ENCODE measurements at regions not wholly inside any gene's neighbourhood (a gene's known extent, or its start where the extent isn't known, plus 50 kb on each side); places are given as distances from the start of the nearest gene placed in this dataset.
"Not testable (repeated sequence)": the region's sequence is repeated elsewhere in the genome, so short reads cannot be mapped to it uniquely, and the experiment has no call there.

DNA sequence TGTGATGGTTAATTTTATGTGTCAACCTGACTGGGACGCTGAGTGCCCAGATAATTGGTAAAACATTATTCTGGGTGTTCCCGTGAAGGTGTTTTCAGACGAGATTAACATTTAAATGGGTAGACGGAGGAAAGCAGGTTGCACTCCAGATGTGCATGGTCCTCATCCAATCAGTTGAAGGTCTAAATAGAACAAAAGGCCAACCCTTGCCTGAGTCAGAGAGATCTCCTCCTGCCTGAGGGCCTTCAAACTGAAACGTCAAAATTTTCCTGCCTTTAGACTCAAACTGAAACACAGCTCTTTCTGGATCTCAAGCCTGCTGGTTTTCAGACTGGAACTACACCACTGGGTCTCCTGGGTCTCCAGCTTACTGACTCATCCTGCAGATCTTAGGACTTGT lies 73.5 kb downstream of the NPIPA8 start:
- H3K27ac ChIP-seq (ENCODE audit: low read length); H3K4me3 ChIP-seq (ENCODE audit: low read length); ATAC-seq; H3K9me3 ChIP-seq (ENCODE audit: control insufficient read depth, low read length); intact Hi-C loops (cut with DNase I); H3K4me1 ChIP-seq (ENCODE audit: control insufficient read depth, insufficient read depth, low read length); H3K27me3 ChIP-seq (ENCODE audit: control insufficient read depth, insufficient read depth); DNase-seq: not testable (repeated sequence)
- WGBS, result no CpG with 5 or more reads among the region's 5 CpGs

DNA sequence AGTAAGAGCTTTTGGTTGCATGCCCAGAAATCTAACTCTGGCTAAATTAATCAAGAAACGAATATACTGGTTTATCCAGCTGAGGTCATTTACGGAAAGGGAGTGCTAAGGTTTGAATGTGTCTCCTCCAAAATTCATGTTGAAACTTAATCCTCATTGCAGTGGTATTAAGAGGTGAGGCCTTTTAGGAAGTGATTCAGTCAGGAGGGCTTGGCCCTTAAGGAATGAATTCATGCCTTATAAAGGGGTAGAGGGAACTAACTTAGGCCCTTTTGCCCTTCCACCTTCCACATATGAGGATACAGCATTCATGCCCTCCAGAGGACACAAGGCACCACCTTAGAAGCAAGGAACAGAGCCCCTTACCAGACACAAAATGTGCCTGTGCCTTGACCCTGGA lies 74.7 kb downstream of the NPIPA8 start:
- H3K27me3 ChIP-seq (ENCODE audit: control insufficient read depth, insufficient read depth); DNase-seq; ATAC-seq; H3K9me3 ChIP-seq (ENCODE audit: control insufficient read depth, low read length); H3K4me1 ChIP-seq (ENCODE audit: control insufficient read depth, insufficient read depth, low read length); H3K4me3 ChIP-seq (ENCODE audit: low read length); intact Hi-C loops (cut with DNase I); H3K27ac ChIP-seq (ENCODE audit: low read length): not testable (repeated sequence)
- no CpG with 5 or more reads among the region's 2 CpGs for WGBS

DNA sequence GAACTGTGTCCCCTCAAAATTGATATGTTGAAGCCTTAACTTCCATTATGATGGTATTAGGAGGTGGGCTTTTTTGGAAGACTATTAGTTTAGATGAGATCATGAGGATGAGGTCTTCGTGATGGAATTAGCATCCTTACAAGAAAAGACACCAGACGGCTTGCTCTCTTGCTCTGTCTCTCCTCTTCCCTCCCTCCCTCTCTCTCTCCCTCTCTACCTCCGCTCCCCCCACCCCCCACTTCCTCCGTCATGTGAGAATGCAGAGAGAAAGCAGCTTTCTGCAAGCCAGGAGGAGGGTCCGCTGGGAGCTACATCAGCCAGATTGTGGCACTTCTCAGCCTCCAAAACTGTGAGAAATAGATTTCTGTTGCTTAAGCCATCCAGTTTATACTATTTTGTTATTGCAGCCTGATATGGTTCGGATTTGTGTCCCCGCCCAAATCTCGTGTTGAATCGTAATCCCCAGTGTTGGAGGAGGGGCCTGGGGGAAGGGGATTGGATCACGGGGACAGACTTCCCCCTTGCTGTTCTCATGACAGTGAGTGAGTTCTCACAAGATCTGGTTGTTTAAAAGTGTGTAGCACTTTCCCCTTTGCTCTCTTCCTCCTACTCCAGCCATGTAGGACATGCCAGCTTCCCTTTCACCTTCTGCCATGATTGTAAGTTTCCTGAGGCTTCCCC lies 76.9 kb downstream of the NPIPA8 start:
- intact Hi-C loops (cut with DNase I); DNase-seq; ATAC-seq; H3K4me3 ChIP-seq (ENCODE audit: low read length); H3K27me3 ChIP-seq (ENCODE audit: control insufficient read depth, insufficient read depth); H3K9me3 ChIP-seq (ENCODE audit: control insufficient read depth, low read length); H3K4me1 ChIP-seq (ENCODE audit: control insufficient read depth, insufficient read depth, low read length); H3K27ac ChIP-seq (ENCODE audit: low read length): not testable (repeated sequence)
- no CpG with 5 or more reads among the region's 10 CpGs for WGBS

DNA sequence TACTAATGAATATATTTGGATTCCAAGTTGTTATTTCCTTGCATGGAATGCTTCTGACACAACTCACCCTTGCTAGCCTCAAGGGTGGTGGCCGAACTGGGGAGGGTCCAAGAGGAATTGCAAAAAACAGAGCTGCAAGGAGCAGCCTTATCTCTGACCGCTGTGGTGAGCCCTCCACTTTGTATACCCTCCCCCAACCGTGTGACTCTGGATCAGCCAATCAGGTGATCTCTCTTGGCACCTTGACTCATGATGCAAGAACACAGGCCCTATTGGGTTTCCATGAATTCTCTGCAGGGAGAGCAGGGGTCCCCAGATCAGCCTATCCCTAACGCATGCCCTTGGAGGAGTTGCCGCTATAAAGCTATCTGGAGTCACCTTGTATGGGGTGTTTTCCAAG lies 83.6 kb downstream of the NPIPA8 start:
- not testable (repeated sequence) for H3K4me3 ChIP-seq (ENCODE audit: low read length); DNase-seq
- WGBS, result no CpG with 5 or more reads among the region's 5 CpGs

DNA sequence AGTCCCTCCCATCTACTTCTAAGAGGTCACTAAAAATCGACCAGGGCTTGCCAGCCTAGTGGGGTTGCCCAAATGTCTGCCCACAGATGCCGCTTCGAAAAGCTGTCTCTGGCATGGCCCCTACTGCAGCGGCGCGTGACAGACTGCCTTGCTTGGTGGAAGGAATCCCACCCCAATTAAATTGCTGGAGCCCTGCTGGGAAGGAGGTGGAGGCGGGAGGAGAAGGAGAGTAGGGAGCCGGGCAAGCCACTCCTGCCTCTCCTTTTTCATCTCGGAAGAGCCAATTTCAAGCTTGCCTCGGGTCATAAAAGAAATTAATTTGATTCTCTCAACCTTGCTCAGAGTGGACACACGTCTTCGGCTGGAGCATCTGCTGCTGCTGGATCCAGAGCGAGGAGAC lies 106.0 kb downstream of the NPIPA8 start:
- 39% methylated on average over 7 of the region's 13 CpGs for WGBS
- H3K4me1 ChIP-seq (ENCODE audit: control insufficient read depth, insufficient read depth, low read length); H3K27ac ChIP-seq (ENCODE audit: low read length); H3K9me3 ChIP-seq (ENCODE audit: control insufficient read depth, low read length); intact Hi-C loops (cut with DNase I); DNase-seq; H3K27me3 ChIP-seq (ENCODE audit: control insufficient read depth, insufficient read depth); ATAC-seq; H3K4me3 ChIP-seq (ENCODE audit: low read length): not testable (repeated sequence)

More for the DNA sequence above, 83.6 kb downstream of the NPIPA8 start:
- H3K27me3 ChIP-seq (ENCODE audit: control insufficient read depth, insufficient read depth); H3K27ac ChIP-seq (ENCODE audit: low read length); H3K9me3 ChIP-seq (ENCODE audit: control insufficient read depth, low read length); intact Hi-C loops (cut with DNase I); H3K4me1 ChIP-seq (ENCODE audit: control insufficient read depth, insufficient read depth, low read length); ATAC-seq: not testable (repeated sequence)

DNA sequence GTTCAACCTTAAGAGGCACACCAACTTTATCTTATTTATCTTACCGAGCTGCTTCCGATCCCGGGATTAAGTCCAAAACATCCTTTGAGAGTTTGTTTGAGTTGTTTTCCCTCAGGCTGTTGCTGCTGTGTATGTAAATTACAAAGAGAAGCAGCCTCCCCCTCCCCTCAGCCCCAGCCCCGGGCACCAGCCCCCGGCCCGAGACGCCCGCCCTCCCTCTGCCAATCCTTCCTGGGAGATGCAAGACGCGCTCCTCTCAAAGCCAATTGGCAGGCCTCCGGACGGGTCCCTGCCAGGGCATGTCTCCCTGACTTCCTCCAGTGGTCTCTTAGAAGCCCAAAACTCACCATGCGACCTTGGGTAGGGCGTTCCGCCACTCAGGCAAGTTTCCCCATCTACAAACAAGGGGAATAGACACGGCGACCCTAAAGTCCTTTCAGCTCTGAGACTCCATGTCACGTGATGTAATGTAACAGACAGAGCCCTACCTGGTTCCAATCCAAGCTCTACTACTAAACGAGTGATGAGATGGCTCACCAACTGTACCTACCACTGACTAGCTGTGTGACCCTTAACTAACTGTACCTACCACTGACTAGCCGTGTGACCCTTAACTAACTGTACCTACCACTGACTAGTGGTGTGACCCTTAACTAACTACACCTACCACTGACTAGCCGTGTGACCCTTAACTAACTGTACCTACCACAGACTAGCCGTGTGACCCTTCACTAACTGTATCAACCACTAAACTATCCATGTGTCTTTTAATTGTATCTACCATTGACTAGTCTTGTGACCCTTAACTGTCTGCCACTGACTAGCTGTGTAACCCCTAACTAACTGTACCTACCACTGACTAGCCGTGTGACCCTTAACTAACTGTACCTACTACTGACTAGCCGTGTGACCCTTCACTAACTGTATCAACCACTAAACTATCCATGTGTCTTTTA lies 114.2 kb downstream of the NPIPA8 start:
- 53% methylated on average over 13 of the region's 24 CpGs for WGBS
- ATAC-seq, result not testable (repeated sequence)

DNA sequence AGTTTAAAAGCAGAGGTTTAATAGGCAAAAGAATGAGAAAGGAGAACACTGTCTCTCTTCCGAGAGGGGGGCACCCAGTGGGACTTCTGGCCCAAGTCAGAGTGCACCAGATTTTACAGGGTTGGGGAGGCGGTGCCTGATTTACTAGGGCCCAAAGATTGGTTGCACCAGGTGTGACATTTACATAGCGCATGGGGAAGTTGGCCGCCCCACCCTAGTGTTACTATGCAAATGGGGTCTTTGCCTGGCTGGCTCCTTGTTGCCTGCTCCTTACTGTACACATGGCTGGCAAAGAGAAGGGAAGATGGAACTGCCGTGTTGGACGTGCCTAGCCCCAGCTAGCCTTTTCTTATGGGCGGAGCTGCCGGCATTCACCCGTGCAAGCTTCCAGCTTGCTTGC lies 118.8 kb downstream of the NPIPA8 start:
- WGBS, result 53% methylated on average over 7 of the region's 9 CpGs
- ATAC-seq, result not testable (repeated sequence)

More for the DNA sequence above, 114.2 kb downstream of the NPIPA8 start:
- intact Hi-C loops (cut with DNase I); H3K27ac ChIP-seq (ENCODE audit: low read length); H3K4me1 ChIP-seq (ENCODE audit: control insufficient read depth, insufficient read depth, low read length); H3K4me3 ChIP-seq (ENCODE audit: low read length); H3K9me3 ChIP-seq (ENCODE audit: control insufficient read depth, low read length); H3K27me3 ChIP-seq (ENCODE audit: control insufficient read depth, insufficient read depth); DNase-seq: not testable (repeated sequence)

DNA sequence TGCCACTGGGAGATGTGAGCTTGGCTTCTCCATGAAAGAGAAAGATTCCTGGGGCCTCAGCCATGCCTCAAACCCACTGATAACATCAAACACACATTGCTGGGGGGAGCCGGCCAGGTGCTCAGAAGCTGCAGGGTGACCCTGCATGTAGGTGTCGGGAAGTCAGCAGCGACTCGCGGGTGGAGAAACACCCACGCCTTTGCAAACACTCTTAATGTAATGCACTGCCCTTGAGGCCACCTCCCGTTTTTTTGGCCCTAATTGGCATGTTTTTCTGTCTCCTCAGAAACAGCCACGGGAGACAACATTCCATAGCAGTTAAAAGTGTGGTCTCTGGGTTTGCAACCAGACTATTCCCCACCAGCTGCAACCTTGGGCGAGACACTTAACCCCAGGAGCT lies 119.7 kb downstream of the NPIPA8 start:
- H3K27me3 ChIP-seq (ENCODE audit: control insufficient read depth, insufficient read depth); H3K9me3 ChIP-seq (ENCODE audit: control insufficient read depth, low read length); H3K4me1 ChIP-seq (ENCODE audit: control insufficient read depth, insufficient read depth, low read length); intact Hi-C loops (cut with DNase I); H3K27ac ChIP-seq (ENCODE audit: low read length); H3K4me3 ChIP-seq (ENCODE audit: low read length); ATAC-seq; DNase-seq: not testable (repeated sequence)
- 12% methylated on average over 8 of the region's 9 CpGs for WGBS

More for the DNA sequence above, 118.8 kb downstream of the NPIPA8 start:
- DNase-seq; H3K4me3 ChIP-seq (ENCODE audit: low read length); H3K27ac ChIP-seq (ENCODE audit: low read length); H3K27me3 ChIP-seq (ENCODE audit: control insufficient read depth, insufficient read depth); H3K9me3 ChIP-seq (ENCODE audit: control insufficient read depth, low read length); H3K4me1 ChIP-seq (ENCODE audit: control insufficient read depth, insufficient read depth, low read length); intact Hi-C loops (cut with DNase I): not testable (repeated sequence)

DNA sequence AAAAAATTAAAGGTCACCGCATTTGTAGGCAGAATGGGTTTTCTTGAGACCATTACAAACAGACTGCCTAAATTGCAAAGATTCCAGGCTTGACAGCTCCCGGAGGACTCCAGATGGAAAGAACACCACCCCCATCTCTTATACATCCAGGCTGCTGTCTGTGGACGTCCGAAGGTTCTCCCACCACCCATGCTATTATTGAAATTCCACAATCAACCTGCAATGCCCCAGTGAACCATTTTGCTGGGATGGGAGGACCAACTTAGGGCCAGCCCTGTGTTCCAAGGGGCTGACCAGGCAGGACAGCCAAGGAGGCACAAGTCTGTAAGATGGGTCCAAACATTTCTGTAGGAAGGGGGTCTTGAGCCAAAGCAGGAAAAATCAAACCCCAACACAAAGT lies 122.7 kb downstream of the NPIPA8 start:
- H3K27ac ChIP-seq (ENCODE audit: low read length); ATAC-seq; H3K27me3 ChIP-seq (ENCODE audit: control insufficient read depth, insufficient read depth); DNase-seq; H3K4me3 ChIP-seq (ENCODE audit: low read length); H3K4me1 ChIP-seq (ENCODE audit: control insufficient read depth, insufficient read depth, low read length); intact Hi-C loops (cut with DNase I); H3K9me3 ChIP-seq (ENCODE audit: control insufficient read depth, low read length): not testable (repeated sequence)
- WGBS, result 60% methylated on average over 4 of the region's 4 CpGs

DNA sequence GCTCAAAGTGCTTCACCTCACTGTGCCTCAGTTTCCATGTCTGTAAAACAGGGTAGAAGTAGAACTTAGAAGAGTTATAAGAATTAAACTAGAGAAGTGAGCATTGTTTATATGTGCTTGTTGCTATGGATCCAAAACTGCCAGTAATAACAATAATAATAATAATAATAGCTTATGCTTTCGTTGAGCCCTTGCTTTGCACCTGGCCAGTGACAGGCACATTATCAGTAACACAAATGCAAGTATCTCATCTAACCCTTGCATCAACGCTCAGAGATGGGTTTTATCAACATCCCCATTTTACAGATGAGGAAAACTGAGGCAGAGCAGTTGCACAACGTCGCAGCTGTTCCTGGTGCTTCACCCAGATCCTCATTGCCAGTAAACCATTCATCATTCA lies 125.0 kb downstream of the NPIPA8 start:
- 93% methylated on average over 3 of the region's 4 CpGs for WGBS
- H3K4me1 ChIP-seq (ENCODE audit: control insufficient read depth, insufficient read depth, low read length); intact Hi-C loops (cut with DNase I): not testable (repeated sequence)

DNA sequence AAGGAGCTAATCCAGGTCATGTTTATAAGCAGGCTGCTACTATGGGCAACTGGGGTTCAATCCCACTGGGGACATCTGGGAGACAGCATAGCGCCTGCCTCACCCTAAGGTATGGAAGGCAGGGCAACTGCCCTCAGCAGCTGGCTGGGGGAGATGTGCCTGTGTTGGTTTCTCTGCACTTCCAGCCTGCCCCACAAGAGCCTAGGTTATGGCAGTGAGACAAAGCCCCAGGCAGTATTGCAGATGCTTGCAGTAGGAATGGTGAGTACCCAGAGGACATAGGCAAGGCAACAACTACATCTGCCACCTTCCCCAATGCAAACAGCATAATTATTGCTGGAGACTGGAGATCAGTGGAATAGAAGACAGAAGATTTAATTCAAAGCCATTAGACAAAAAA lies 131.8 kb downstream of the NPIPA8 start:
- H3K9me3 ChIP-seq (ENCODE audit: control insufficient read depth, low read length); H3K4me1 ChIP-seq (ENCODE audit: control insufficient read depth, insufficient read depth, low read length); ATAC-seq; intact Hi-C loops (cut with DNase I); DNase-seq; H3K27ac ChIP-seq (ENCODE audit: low read length); H3K4me3 ChIP-seq (ENCODE audit: low read length); H3K27me3 ChIP-seq (ENCODE audit: control insufficient read depth, insufficient read depth): not testable (repeated sequence)
- no CpG with 5 or more reads among the region's 1 CpG for WGBS

More for the DNA sequence above, 125.0 kb downstream of the NPIPA8 start:
- H3K27ac ChIP-seq (ENCODE audit: low read length); DNase-seq; H3K4me3 ChIP-seq (ENCODE audit: low read length); H3K9me3 ChIP-seq (ENCODE audit: control insufficient read depth, low read length); ATAC-seq; H3K27me3 ChIP-seq (ENCODE audit: control insufficient read depth, insufficient read depth): not testable (repeated sequence)
